ENCODE measurements at regions not wholly inside any gene's neighbourhood (a gene's known extent, or its start where the extent isn't known, plus 50 kb on each side); places are given as distances from the start of the nearest gene placed in this dataset.

GRCh38 chr10:123583639-123584418 is 82.3 kb upstream of the GPR26 start (continued):
- TF ChIP-seq ZNF263 (CRISPR knock-in tag; IDR thresholded peaks at IDR 0.05) (no peak), TRIM22 (IDR thresholded peaks at IDR 0.05) (no peak), CHD2 (IDR thresholded peaks at IDR 0.05; ENCODE audit: low read depth, low read length) (no peak), ZNF670 (CRISPR knock-in tag; IDR thresholded peaks at IDR 0.05; ENCODE audit: borderline replicate concordance) (0 out of 2 replicates have a peak, but pooled peaks have one; percentile 25), ZBTB21 (CRISPR knock-in tag; IDR thresholded peaks at IDR 0.05) (no peak), HNF4G (IDR thresholded peaks at IDR 0.05; ENCODE audit: borderline replicate concordance, low read depth, low read length) (peak; percentile 68), HNF4G (CRISPR knock-in tag; IDR thresholded peaks at IDR 0.05; ENCODE audit: borderline replicate concordance, low read depth) (no peak), ZNF839 (CRISPR knock-in tag; IDR thresholded peaks at IDR 0.05; ENCODE audit: borderline replicate concordance) (no peak), ZNF562 (CRISPR knock-in tag; IDR thresholded peaks at IDR 0.05; ENCODE audit: borderline replicate concordance) (no peak), THYN1 (CRISPR knock-in tag; IDR thresholded peaks at IDR 0.05; ENCODE audit: borderline replicate concordance, low read depth) (no peak), CBFB (CRISPR knock-in tag; IDR thresholded peaks at IDR 0.05) (no peak), PAXIP1 (CRISPR knock-in tag; conservative IDR thresholded peaks at IDR 0.05) (no peak), SMC3 (IDR thresholded peaks at IDR 0.05; ENCODE audit: low read length) (peak; percentile 31; the same call in 1 of the 2 replicates)
- TF ChIP-seq, protein P1, sequence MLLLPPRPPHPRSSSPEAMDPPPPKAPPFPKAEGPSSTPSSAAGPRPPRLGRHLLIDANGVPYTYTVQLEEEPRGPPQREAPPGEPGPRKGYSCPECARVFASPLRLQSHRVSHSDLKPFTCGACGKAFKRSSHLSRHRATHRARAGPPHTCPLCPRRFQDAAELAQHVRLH (CRISPR knock-in tag; IDR thresholded peaks at IDR 0.05; ENCODE audit: borderline replicate concordance, low read depth), result no peak
- TF ChIP-seq, protein P2, sequence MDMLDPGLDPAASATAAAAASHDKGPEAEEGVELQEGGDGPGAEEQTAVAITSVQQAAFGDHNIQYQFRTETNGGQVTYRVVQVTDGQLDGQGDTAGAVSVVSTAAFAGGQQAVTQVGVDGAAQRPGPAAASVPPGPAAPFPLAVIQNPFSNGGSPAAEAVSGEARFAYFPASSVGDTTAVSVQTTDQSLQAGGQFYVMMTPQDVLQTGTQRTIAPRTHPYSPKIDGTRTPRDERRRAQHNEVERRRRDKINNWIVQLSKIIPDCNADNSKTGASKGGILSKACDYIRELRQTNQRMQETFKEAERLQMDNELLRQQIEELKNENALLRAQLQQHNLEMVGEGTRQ (IDR thresholded peaks at IDR 0.05; ENCODE audit: low read depth, low read length), result no peak
- TF ChIP-seq, protein P2 (CRISPR knock-in tag; IDR thresholded peaks at IDR 0.05; ENCODE audit: borderline replicate concordance), result no peak
- TF ChIP-seq, protein P3, sequence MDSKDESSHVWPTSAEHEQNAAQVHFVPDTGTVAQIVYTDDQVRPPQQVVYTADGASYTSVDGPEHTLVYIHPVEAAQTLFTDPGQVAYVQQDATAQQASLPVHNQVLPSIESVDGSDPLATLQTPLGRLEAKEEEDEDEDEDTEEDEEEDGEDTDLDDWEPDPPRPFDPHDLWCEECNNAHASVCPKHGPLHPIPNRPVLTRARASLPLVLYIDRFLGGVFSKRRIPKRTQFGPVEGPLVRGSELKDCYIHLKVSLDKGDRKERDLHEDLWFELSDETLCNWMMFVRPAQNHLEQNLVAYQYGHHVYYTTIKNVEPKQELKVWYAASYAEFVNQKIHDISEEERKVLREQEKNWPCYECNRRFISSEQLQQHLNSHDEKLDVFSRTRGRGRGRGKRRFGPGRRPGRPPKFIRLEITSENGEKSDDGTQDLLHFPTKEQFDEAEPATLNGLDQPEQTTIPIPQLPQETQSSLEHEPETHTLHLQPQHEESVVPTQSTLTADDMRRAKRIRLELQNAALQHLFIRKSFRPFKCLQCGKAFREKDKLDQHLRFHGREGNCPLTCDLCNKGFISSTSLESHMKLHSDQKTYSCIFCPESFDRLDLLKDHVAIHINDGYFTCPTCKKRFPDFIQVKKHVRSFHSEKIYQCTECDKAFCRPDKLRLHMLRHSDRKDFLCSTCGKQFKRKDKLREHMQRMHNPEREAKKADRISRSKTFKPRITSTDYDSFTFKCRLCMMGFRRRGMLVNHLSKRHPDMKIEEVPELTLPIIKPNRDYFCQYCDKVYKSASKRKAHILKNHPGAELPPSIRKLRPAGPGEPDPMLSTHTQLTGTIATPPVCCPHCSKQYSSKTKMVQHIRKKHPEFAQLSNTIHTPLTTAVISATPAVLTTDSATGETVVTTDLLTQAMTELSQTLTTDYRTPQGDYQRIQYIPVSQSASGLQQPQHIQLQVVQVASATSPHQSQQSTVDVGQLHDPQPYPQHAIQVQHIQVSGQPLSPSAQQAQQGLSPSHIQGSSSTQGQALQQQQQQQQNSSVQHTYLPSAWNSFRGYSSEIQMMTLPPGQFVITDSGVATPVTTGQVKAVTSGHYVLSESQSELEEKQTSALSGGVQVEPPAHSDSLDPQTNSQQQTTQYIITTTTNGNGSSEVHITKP (CRISPR knock-in tag; IDR thresholded peaks at IDR 0.05; ENCODE audit: low read depth), result no peak

All from HepG2 (cell line).